SU-DHL-6 (cell line): ENCODE measurements at regions not wholly inside any gene's neighbourhood (a gene's known extent, or its start where the extent isn't known, plus 50 kb on each side); places are given as distances from the start of the nearest gene placed in this dataset.

Experiments used
- H2AFZ ChIP-seq: fragments of 200-600 bp; sonication (generic); 2 replicates; pipeline ENCODE4 v1.6.1; 2014; ENCODE audit warnings: low read depth, mild to moderate bottlenecking, moderate library complexity, mixed read lengths, antibody characterized with exemption, low read length; ENCODE audit not compliant: severe bottlenecking
- H3F3A ChIP-seq: fragments of 200-600 bp; shearing (Covaris generic); 2 replicates; pipeline ENCODE4 v1.6.0; 2016; ENCODE audit warnings: antibody characterized with exemption, mild to moderate bottlenecking; ENCODE audit not compliant: insufficient read depth
- H3K27ac ChIP-seq: fragments of 200-600 bp; sonication (generic); 2 replicates; pipeline ENCODE4 v1.5.1; 2016; ENCODE audit warnings: low read depth, mild to moderate bottlenecking, low read length, moderate library complexity, mixed read lengths
- H3K27me3 ChIP-seq: fragments of 200-600 bp; sonication (generic), shearing (Covaris generic); 2 replicates; pipeline ENCODE4 v1.6.0; 2014; ENCODE audit warnings: mild to moderate bottlenecking, low read length
- H3K36me3 ChIP-seq: fragments of 200-600 bp; sonication (generic); 2 replicates; pipeline ENCODE4 v1.6.1; 2014; ENCODE audit warnings: mild to moderate bottlenecking, low read length, mixed read lengths
- H3K4me2 ChIP-seq: fragments of 300-600, 200-600 bp; shearing (Covaris generic), sonication (generic); 2 replicates; pipeline ENCODE4 v1.6.0; 2014; ENCODE audit warnings: low read length, low read depth, mild to moderate bottlenecking; ENCODE audit not compliant: poor library complexity, severe bottlenecking
- H3K4me3 ChIP-seq: fragments of 200-600 bp; sonication (generic); 2 replicates; pipeline ENCODE4 v1.5.1; 2014; ENCODE audit warnings: antibody characterized with exemption, low read length, mild to moderate bottlenecking, mixed read lengths; ENCODE audit not compliant: insufficient read depth, poor library complexity, severe bottlenecking
- H3K79me2 ChIP-seq: fragments of 200-600 bp; sonication (generic); 2 replicates; pipeline ENCODE4 v1.6.1; 2014; ENCODE audit warnings: mild to moderate bottlenecking, low read length, moderate library complexity; ENCODE audit not compliant: insufficient read depth
- H3K9ac ChIP-seq: fragments of 200-600 bp; sonication (generic); 2 replicates; pipeline ENCODE4 v1.7.0; 2014; ENCODE audit warnings: mild to moderate bottlenecking, low read length
- H3K9me2 ChIP-seq: fragments of 200-600 bp; sonication (generic); replicated peaks from 2 replicates; pipeline ENCODE4 v1.6.1; 2014; ENCODE audit warnings: low read length; ENCODE audit not compliant: insufficient read depth
- H3K9me3 ChIP-seq: fragments of 200-600 bp; sonication (generic); 2 replicates; pipeline ENCODE4 v1.6.1; 2014; ENCODE audit warnings: low read length, mixed read lengths; ENCODE audit not compliant: insufficient read depth
- H4K20me1 ChIP-seq: fragments of 200-600 bp; sonication (generic); 2 replicates; pipeline ENCODE4 v1.6.1; 2014; ENCODE audit warnings: low read depth, mild to moderate bottlenecking, antibody characterized with exemption, low read length, moderate library complexity, mixed read lengths
- CTCF ChIP-seq: fragments of 200-600 bp; sonication (generic); IDR thresholded peaks from one replicate; pipeline ENCODE4 v1.5.1; 2017; ENCODE audit warnings: antibody characterized with exemption, mild to moderate bottlenecking, low read length, moderate library complexity; ENCODE audit not compliant: insufficient read depth, poor library complexity, severe bottlenecking
- EZH2phosphoT487 ChIP-seq: fragments of 200-600 bp; sonication (generic), shearing (Covaris generic); conservative IDR thresholded peaks from 2 replicates; pipeline ENCODE4 v1.6.1; 2018; ENCODE audit warnings: mild to moderate bottlenecking, antibody characterized with exemption, low read length, moderate library complexity, mixed read lengths

- Histone ChIP-seq H3K79me2 (no peaks in the 10 kb centered on the region), H2AFZ (no peak overlapping the region), H4K20me1 (no peaks in the 10 kb centered on the region), H3K27me3 (no peaks in the 10 kb centered on the region), H3K4me3 (no peak overlapping the region), H3K9me3 (no peaks in the 10 kb centered on the region), H3K36me3 (no peaks in the 10 kb centered on the region), H3F3A (no peaks in the 10 kb centered on the region), H3K27ac (no peak overlapping the region), H3K4me2 (no peak overlapping the region), H3K9ac (no peak overlapping the region), H3K9me2 (no peaks in the 10 kb centered on the region)
- TF ChIP-seq EZH2phosphoT487, result no peak
- TF ChIP-seq CTCF, result no peak
Measured at GRCh38 chr10:6990891-6991290, 410.8 kb upstream of the PRKCQ start.

GRCh38 chr10:6988654-6989053 lies 408.6 kb upstream of the PRKCQ start:
- Histone ChIP-seq H3K9me2 (no peaks in the 10 kb centered on the region), H3K9me3 (no peaks in the 10 kb centered on the region), H3K79me2 (no peaks in the 10 kb centered on the region), H2AFZ (no peak overlapping the region), H3K4me2 (no peak overlapping the region), H3K9ac (no peak overlapping the region), H3K4me3 (no peak overlapping the region), H3K27me3 (no peaks in the 10 kb centered on the region), H3F3A (no peaks in the 10 kb centered on the region), H3K27ac (no peak overlapping the region), H4K20me1 (no peaks in the 10 kb centered on the region), H3K36me3 (no peaks in the 10 kb centered on the region)
- TF ChIP-seq CTCF (no peak), EZH2phosphoT487 (no peak)

GRCh38 chr10:6987536-6987945 lies 407.5 kb upstream of the PRKCQ start:
- no peak overlapping the region for H3K9ac ChIP-seq
- H3F3A ChIP-seq, result no peaks in the 10 kb centered on the region
- no peak overlapping the region for H3K4me2 ChIP-seq
- H3K27me3 ChIP-seq, result no peaks in the 10 kb centered on the region
- no peak overlapping the region for H3K4me3 ChIP-seq
- no peak overlapping the region for H2AFZ ChIP-seq
- H3K36me3 ChIP-seq, result no peaks in the 10 kb centered on the region
- H3K79me2 ChIP-seq, result no peaks in the 10 kb centered on the region
- H4K20me1 ChIP-seq, result no peaks in the 10 kb centered on the region
- H3K9me2 ChIP-seq, result no peaks in the 10 kb centered on the region
- no peaks in the 10 kb centered on the region for H3K9me3 ChIP-seq
- no peak overlapping the region for H3K27ac ChIP-seq
- TF ChIP-seq EZH2phosphoT487, result no peak
- TF ChIP-seq CTCF, result no peak
